NCI-H2171 treated with DMSO at 0.1 percent for 48 hours (cell line): ENCODE measurements at regions not wholly inside any gene's neighbourhood (a gene's known extent, or its start where the extent isn't known, plus 50 kb on each side); places are given as distances from the start of the nearest gene placed in this dataset.

Experiments
- DNase-seq: peaks from one replicate; lab custom pipeline; 2025; lab: John Stamatoyannopoulos, UW

DNA sequence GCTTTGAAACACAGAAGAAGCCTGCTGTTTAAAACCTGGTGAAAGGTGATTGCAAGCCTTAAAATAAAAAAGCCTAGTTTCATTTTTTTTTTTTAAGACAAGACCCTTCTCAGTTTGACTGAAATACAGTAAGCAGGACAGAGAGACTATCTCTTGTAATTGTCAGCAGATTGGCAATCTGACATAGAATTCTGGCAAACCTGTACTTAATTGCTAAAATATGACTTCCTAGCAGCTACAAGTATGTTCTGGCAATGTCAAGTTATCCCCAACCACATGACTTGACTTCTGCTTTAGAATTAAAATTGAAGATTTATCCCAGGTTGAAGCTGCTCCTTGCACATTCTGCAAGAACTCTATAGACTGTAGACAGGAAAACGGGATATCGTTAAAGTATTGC is 232.8 kb upstream of the NR2F2 start:
- DNase-seq: no peak

DNA sequence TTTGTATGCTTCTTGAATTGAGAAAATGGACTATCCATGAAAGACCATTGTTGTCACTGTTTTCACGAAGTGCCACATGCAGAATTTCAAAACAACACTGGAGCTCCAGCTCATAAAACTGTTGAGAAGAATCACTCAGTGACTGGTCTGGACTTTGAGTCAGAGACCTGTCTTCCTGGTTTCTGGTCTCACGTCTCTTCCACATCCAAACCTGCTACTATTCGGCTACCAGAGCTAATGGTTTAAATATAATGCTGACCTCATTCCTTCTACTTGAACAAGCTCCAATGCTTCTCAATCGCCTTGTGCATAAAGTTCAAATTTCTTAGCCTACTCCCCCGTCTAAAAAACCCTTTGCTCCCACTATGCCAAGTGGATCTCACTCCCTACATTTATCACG is 227.9 kb upstream of the NR2F2 start:
- DNase-seq: no peak

DNA sequence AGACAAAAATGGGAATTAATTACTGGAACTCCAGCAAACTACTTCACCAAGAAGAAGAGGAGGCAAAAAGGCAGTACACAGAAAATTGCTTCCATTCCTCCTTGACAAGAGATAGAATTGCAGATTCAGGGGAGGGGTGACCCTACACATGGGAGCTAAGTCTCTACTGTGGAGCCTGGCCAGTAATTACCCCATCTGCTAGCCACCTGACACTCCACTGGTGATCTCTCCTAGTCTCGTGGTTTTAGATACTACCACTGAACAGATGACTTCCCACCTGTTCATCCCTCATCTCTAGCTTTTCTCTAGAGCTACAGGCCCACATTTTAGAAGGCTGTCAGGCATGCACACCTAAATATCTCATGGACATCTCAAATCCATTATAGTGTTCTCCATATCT is 224.3 kb upstream of the NR2F2 start:
- no peak for DNase-seq

DNA sequence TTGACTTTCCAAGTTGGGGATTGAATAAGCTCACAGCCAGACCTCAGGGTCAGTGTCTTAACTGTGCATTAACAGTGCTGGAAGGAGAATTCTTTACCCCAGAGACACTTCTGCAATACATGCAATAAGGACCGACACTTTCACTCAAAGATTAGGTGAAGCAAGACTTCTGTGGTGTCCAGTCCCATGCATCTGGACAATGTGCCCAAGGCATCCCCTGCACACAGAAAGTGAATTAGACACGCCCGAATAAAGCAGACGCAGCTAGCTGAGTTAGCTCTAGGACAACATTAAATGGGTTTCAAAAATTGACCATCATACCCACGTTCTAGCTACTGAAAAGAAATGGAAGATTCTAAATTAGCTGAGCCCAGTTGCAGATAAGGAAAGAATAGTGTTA is 223.9 kb upstream of the NR2F2 start:
- DNase-seq: no peak

DNA sequence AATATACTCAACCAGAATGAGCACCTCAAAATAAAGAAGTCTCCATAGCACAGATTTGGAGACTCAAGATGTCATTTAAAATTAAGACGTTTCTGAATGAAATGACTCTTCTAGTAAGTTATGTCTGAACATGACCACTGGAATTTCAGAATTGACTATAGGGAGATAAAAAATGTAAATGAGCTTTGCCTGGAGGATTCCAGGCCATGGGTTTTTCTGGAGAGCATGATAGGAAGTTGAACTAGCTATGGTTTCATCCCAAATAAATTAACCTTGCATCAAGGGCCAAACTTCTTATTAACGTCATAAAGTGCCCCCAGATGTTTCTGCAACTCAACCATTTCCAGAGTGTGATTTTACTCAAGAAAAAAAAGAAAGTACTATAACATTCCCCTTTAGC is 222.6 kb upstream of the NR2F2 start:
- no peak for DNase-seq

DNA sequence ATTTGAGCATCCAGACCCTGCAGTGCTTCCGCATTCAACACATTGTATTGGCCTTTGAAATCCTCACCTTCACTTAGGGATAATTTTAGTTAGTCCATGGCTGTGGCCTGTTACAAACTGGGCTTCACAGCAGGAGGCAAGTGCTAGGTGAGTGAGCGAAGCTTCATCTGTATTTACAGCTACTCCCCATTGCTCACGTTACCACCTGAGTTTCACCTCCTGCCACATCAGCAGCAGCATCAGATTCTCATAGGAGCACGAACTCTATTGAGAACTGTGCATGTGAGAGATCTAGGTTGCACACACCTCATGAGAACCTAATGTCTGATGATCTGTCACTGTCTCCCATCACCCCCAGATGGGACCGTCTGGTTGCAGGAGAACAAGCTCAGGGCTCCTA is 222.1 kb upstream of the NR2F2 start:
- DNase-seq: no peak

DNA sequence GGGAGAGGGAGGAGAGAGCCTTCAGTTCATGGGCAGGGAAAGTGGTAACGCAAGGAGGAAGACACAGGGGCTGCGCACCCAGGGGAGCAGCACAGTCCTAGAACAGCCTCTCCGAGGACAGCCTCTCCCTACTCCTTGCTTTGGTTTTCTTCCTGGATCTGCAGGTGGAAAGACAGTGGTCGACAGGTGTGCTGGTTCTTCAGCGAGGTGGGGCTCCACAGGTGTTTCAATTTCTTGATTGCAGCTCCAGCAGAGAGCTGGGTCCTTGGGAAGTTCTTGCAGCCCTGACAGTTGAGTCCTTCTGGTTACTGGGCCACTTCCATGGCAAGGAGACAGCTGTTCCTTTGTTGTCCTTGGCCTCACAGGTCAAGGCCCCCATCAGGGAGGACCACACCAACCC is 220.7 kb upstream of the NR2F2 start:
- DNase-seq: no peak

DNA sequence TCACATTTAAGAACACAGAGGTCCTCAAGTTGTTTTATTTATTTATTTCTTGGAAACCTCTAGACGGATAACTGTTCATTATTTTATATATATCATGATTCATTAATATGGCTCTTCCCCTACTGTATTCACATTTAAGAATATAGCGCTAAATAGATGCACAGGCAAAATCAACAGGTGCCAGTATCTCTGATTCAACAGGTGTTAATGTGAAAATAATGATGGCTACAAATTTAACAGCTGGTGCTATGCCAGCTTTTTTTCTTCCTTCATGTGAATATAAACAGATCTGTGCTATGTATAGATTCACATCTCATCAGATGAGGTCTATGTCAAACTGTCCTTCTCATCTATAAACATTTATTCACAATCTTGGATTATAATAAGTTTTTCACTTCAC is 218.5 kb upstream of the NR2F2 start:
- no peak for DNase-seq

DNA sequence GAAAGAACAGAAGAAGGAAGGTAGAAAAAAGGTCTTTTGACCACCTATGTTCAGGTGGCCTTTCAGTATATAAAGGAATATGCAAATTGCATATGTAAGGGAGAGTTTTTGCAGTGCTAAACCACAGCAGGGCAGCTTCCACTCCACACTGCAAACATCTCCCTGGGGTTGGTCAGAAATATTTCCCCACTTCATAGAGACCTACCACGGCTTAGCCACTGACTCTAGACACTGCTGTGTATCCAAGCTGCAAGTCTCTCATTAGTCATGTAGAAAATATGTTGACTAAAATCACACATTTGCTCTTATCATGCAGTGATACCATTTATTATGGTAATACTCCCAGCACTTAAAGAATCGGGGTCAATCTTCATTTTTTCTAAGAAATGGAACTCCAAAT is 214.9 kb upstream of the NR2F2 start:
- no peak for DNase-seq

DNA sequence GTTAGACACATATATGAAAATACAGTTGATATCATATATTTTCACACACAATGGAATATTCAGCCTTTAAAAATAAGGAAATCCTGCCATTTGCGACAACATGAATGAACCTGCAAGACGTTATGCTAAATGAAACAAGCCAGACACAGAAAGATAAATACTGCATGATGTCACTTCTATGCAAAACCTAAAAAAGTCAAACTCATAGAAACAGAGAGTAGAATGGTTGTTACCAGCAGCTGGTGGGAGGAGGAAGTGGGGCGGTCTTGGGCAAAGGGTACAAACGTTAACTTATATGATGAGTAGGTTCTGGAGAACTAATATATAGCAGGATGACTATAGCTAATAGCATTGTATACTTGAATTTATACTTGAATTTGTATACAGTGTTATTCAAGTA is 213.2 kb upstream of the NR2F2 start:
- no peak for DNase-seq

DNA sequence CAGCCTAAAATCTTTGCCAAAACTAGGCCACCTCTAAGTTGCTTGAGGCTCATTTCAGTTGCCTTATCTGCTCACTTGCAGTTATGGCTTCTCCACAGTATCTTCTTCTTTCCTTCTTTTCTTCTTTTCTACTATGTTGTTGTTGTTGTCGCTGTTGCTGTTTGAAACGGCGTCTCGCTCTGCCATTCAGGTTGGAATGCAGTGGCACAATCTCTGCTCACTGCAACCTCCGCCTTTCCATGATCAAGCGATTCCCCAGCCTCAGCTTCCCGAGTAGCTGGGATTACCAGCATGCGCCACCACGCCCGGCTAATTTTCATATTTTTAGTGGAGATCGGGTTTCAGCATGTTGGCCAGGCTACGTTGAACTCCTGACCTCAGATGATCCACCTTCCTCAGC is 210.8 kb upstream of the NR2F2 start:
- DNase-seq: no peak

DNA sequence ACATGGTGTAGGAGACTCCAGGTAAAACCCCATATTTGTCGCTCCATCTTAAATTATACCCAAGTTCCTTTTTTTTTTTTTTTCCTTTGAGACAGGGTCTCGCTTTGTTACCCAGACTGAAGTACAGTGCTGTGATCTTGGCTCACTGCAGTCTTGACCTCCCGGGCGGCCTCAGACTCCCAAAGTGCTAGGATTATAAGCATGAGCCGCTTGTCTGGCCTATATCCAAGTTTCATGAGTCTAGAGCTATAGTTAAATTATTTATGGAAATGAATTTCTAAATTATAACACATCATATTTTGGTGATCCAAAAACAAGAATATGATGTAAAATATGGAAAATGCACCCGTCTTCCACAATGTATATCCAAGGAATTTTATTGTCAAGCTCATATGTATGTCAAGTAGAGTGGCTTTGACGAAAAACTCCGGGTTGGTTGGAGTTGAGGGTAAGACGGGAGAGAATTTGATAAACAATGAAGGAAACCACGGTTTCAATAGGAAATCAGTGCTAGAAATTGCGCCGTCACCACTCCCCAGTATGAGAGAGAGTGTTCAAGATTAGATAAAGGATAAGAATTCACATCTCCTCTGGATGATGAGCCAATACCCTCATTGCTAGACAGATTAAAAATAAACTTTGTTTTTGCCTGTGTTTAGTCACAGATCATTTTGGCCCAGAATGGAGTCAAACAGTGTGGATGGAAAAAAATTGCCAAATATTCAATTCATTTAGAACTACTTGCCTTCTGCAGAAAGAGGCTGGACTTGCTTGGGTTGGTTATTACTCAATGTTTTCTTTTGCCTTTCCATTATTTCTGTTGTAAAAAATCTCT is 209.2 kb upstream of the NR2F2 start:
- no peak for DNase-seq

DNA sequence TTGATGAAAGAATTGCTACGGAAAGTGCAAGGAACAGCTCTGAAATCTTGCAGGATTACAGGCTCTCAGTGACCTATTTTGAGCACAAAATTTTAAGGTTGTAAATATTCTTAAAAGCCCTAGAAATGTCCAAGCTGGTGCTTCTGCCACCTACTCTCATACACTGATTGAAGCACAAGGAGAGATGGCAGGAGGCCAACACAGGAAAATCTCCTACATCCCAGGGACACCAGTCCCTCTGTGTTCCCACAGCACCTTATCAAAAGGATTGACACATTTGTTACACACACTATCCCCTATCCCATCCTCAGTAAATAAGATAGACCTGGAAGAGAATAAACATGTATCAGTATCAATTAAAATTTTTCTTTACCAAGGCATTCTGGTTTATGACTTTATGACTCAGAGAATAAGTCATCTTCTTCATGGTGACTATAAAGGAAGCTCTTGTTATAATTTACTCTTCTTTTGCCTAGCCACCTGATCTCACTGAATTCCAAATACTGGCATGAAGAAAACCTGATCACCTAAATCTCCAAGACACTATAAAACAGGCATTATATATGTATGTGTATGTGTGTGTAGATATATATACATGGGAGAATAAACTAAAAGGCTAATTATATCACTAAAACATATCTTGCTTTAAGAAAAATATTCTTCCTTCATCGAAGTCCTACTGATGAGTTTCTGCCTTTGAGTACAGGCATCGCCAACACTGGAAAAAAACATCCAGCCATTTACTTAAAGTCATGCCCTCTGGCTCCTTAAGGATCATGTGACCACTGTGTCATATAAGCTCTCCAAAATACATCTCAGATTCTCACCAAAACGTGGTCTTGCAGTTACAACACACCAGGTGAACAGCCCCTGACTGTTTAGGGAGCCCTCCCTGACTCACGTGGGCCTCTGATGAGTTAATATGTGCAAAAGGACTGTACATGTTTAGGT is 208.1 kb upstream of the NR2F2 start:
- no peak for DNase-seq

DNA sequence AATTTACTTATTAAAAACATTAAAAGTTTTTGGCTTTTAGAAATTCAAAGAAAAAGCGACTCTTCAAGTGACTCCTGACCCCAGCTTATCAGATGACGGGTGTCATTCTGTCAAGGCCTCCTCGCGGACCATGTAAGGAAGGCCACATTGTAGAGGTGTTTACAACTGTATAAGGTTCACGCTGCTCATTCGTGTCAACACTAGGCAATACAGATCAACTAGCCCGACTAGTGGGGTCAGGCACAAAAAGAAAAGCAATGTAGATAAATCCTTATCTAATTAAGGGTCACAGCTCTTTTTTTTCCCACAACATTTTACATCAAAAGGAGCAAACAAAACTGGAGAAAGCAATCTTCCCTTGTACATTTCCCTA is 207.5 kb upstream of the NR2F2 start:
- no peak for DNase-seq

DNA sequence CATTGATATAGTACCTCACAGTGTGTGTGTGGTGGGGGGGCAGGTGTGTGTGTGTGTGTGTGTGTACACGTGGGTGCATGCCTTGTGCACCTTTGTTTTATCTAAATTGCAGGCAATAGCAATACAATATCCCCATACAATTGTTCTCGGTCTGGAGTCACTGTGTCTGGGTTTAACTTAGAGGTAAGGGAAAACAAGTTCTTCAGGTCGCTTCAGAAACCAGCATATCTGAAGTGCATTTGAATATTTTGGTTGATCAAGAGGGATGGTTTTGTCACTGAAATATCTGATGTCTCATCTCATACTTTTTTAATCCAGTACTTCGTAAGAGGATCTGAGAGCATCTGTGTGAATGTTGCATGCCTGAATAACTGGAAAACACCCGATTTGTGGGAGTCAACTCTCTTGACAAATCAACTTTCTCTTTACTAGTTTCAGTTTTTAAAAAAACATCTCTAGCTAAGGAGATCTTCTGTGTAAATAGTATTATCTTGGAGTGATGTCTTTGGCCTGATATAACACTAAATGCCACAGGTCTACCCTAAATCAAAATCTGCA is 206.8 kb upstream of the NR2F2 start:
- no peak for DNase-seq

DNA sequence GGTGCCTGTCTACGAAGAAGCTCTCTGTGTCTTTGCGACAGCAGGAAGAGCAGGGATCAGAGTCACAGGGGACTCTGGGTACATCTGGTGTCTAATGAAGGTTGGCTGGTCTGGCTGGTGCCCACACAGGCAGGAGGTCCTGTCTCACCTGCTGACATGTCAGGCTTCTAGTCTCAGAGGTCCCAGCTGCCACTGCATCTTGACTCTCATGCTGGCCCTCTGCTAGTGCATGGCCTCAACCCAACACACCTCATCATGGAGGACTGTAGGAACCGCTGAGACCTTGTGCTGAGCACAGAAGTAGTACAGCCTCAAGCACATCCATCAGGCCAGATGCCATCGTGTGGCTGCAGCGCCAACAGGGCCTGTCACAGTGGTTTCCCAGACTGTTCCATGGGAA is 206.1 kb upstream of the NR2F2 start:
- DNase-seq: no peak

DNA sequence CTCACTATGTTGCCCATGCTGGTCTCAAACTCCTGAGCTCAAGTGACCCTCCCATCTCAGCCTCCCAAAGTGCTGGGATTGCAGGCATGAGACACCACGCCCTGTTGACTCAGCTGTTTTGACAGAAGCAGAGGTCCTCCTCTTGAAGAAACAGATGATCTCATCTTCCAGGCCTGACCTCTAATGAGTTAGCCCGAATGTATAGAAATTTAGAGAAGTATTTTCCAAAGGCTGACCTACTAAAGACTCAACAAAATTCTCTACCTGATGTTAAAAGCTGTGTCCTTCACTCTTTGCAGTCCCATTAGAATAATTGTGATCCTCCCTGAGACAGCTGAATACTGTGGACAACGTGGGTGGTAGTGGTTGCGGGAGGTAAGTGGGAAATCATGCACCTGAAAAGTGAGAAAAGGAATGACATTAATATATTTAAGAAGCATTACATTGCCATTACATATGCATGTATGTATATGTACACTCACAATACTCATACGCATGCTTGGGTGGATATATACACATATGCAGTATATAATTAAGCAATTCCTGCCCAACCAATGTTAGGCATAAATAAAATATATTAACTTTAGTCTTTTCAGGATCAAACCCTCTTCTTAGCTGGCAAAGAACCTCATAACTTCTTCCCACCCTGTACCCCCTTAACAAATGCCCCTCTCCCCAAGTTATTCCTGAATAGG is 204.6 kb upstream of the NR2F2 start:
- no peak for DNase-seq

DNA sequence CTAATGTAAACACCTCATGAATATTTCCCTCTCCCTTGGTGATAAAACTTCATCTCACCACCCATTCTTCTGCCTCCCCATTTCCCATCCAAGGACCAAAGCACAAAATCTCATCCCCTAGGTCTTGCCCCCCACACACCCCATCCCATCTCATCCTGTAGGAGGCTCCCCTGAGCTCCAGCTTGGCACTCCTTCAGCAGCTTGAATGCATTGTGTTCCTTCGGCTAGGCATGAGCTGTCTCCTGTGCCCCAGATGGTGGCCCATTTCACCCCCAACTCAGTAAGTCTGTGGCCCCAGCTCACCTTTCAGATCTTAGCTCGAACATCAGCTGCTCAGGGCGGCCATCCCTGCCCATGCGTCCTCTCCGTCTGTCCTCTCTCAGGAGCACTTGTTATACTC is 203.6 kb upstream of the NR2F2 start:
- DNase-seq: no peak

DNA sequence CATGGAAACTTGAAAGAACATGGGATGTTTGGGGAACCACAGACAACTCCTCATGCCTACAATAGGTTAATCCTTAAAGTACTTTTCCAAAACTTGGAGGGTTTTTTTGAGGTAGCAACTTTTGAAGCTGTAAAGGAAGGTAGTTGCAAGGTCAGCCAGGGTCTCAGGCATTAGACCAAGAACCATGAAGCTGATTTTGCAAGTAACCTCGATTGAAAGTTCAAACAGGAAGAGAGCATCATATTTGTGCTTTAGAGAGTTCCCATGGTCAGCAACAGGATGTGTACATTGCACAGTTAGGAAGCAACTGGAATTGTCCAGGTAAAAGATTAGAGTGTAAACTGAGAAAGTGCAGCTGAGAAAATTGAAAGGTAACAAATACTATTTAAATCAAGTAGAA is 199.8 kb upstream of the NR2F2 start:
- DNase-seq: no peak

DNA sequence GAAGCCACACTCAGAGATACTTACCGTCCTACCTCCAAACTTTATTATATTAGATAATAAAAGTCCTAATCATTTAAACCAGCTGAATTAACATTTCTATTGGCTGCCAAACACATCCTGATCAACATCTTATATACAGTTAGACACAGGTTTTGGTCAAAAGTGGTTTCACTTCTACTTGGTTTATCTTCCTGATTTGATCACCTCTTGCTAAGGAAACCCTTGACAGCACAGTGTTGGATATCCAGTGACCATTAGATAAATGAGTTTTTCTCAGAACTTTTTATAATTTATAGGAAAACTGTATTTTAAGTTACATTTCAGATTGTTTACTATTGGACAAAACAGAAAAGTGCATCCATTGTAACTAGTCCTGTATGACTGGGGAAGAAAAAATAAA is 198.4 kb upstream of the NR2F2 start:
- DNase-seq: no peak

DNA sequence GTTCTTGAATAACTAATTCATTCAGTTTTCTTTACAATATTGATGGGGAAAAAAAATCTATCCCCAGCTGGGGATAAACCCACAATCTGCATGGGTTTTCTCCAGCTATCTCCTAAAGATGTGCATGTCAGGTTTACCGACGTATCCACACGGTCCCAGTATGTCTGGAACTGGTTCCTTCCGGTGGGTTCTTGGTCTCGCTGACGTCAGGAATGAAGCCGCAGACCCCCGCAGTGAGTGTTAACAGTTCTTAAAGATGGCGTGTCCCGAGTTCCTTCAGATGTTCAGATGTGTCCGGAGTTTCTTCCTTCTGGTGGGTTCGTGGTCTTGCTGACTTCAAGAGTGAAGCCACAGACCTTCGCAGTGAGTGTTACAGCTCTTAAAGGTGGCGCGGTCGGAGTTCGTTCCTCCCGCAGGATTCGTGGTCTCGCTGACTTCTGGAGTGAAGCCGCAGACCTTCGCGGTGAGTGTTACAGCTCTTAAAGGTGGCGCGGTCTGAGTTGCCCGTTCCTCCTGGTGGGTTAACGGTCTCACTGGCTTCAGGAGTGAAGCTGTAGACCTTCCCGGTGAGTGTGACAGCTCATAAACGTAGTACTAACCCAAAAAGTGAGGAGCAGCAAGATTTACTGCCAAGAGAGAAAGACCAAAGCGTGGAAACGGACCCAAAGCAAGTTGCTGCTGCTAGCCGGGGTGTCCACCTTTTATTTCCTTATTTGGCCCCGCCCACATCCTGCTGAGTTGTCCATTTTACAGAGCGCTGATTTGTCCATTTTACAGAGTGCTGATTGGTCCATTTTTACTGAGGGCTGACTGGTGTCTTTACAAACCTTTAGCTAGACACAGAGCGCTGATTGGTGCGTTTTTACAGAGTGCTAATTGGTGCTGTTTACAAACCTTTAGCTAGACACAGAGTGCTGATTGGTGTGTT is 195.1 kb upstream of the NR2F2 start:
- no peak for DNase-seq
